NB4 (cell line): ENCODE measurements at regions not wholly inside any gene's neighbourhood (a gene's known extent, or its start where the extent isn't known, plus 50 kb on each side); places are given as distances from the start of the nearest gene placed in this dataset.

Source experiments
- CTCF ChIP-seq: IDR thresholded peaks from one replicate; pipeline ENCODE4 v1.5.1; 2012; ENCODE audit warnings: low read depth, low read length
- POLR2A ChIP-seq: IDR thresholded peaks from 2 replicates; pipeline ENCODE4 v1.6.1; 2011; ENCODE audit warnings: mild to moderate bottlenecking; ENCODE audit not compliant: insufficient read length; ENCODE audit errors: extremely low read depth

DNA sequence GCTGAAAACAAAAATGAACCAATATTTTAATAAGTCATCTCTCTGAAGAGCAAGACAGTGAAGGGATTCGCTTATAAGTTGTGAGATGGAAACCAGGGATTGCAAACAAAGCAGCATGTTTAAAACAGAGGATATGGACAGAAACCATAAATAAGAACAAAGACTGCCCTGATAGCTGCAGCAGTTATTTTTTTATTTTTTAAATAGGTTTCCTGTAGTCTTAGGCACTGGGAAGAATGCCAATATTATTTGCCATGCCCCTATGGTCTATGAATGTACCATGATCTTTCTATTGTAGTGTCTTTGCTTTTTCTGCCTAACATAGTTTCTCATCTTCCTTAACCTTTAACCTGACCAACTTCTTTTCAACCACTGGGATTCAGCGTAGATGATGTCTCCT, 1334.0 kb upstream of the NRXN1 start:
- no peak for TF ChIP-seq CTCF
- no peak for TF ChIP-seq POLR2A
